ENCODE measurements at regions not wholly inside any gene's neighbourhood (a gene's known extent, or its start where the extent isn't known, plus 50 kb on each side); places are given as distances from the start of the nearest gene placed in this dataset.

- no peak for TF ChIP-seq GATA2 (IDR thresholded peaks at IDR 0.05; ENCODE audit: insufficient read depth, insufficient read length, low read depth, low read length)
- TF ChIP-seq EZH2 (IDR thresholded peaks at IDR 0.05; ENCODE audit: borderline replicate concordance, low read depth, low read length, severe bottlenecking): no peak
- no peak for TF ChIP-seq JUN (IDR thresholded peaks at IDR 0.05; ENCODE audit: borderline replicate concordance, insufficient read depth, insufficient read length, low read depth)
- TF ChIP-seq POLR2AphosphoS5 (IDR thresholded peaks at IDR 0.05; ENCODE audit: insufficient read depth, low read depth, low read length): no peak
- TF ChIP-seq, protein P1, sequence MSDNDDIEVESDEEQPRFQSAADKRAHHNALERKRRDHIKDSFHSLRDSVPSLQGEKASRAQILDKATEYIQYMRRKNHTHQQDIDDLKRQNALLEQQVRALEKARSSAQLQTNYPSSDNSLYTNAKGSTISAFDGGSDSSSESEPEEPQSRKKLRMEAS (IDR thresholded peaks at IDR 0.05; ENCODE audit: insufficient read depth, insufficient read length): no peak
- no peak for TF ChIP-seq CTCF (IDR thresholded peaks at IDR 0.05; ENCODE audit: extremely low read depth in 1 of 2, insufficient read depth in 1 of 2, low read depth in 1 of 2, low read length in 2 of 2)
- no peak for TF ChIP-seq FOS (IDR thresholded peaks at IDR 0.05; ENCODE audit: borderline replicate concordance, insufficient read depth, low read length)
- no peak for TF ChIP-seq POLR2A (IDR thresholded peaks at IDR 0.05; ENCODE audit: low read depth, low read length)
- Histone ChIP-seq H3K9ac (replicated peaks; ENCODE audit: extremely low read depth, insufficient read depth, low read length) (no peak overlapping the region), H3K9me1 (replicated peaks; ENCODE audit: control insufficient read depth, extremely low read depth, insufficient read depth, low read length) (no peaks in the 10 kb centered on the region), H3K4me1 (ENCODE audit: control insufficient read depth, extremely low read depth, insufficient read depth, low read length) (no peaks in the 10 kb centered on the region), H3K9me3 (replicated peaks; ENCODE audit: control insufficient read depth, insufficient read depth, low read length) (no peaks in the 10 kb centered on the region), H3K27ac (ENCODE audit: insufficient read depth, low read depth, low read length) (no peak overlapping the region), H3K4me2 (ENCODE audit: insufficient read depth, low read length) (no peak overlapping the region), H4K20me1 (replicated peaks; ENCODE audit: control insufficient read depth, extremely low read depth, insufficient read depth, low read length) (no peaks in the 10 kb centered on the region), H2AFZ (ENCODE audit: low read depth, low read length) (no peak overlapping the region), H3K36me3 (ENCODE audit: control insufficient read depth in 2 of 2, extremely low read depth in 1 of 2, insufficient read depth in 2 of 2, low read length in 2 of 2) (no peaks in the 10 kb centered on the region), H3K4me3 (replicated peaks in 1 of 3; ENCODE audit: insufficient read depth in 1 of 3, low read depth in 1 of 3, low read length in 3 of 3) (no peak overlapping the region), H3K27me3 (ENCODE audit: control insufficient read depth in 2 of 2, insufficient read depth in 2 of 2, low read length in 2 of 2) (no peaks in the 10 kb centered on the region), H3K79me2 (ENCODE audit: control insufficient read depth, insufficient read depth, low read length) (no peaks in the 10 kb centered on the region)
- ChIA-PET CTCF (no interaction called here), POLR2A (no interaction called here)
- dilution Hi-C loops (cut with MboI; ENCODE audit: extremely low pct_ligation_motif_present, low sequenced_read_pairs) (no loop called here), intact Hi-C loops (cut with micrococcal nuclease) (no loop called here)
- DNase-seq (ENCODE audit: low read depth, low spot score) (no peak), FAIRE-seq (no peak)
- no TSS peak for BruUV-seq (replicated peaks)
Measured at GRCh38 chr10:59098831-59099452, 77.5 kb upstream of the PHYHIPL start.

Data from endothelial cell of umbilical vein (primary cell).